Adrenal gland (tissue), 9 donors: ENCODE measurements at regions not wholly inside any gene's neighbourhood (a gene's known extent, or its start where the extent isn't known, plus 50 kb on each side); places are given as distances from the start of the nearest gene placed in this dataset.

Source experiments
- DNase-seq, 7 donors: peaks; one replicate each; pipeline ENCODE4 v3.0.0-alpha.2; 2019 to 2020
- H3K27ac ChIP-seq, 5 donors: fragments of 200-600 bp; sonication (generic) in 4 of 5; 1 replicate in 3 of 5; 2 replicates in 2 of 5; pipeline versions ENCODE4 v1.5.1 to v1.8.0; 2016 to 2020; ENCODE audit warnings: mild to moderate bottlenecking in 1 of 5
- H3K27me3 ChIP-seq: fragments of 200-600 bp; 2 replicates; pipeline ENCODE4 v1.8.0; 2021
- H3K36me3 ChIP-seq, 2 donors: fragments of 200-600 bp; replicated peaks in 1 of 2; 1 replicate in 1 of 2; 2 replicates in 1 of 2; pipeline versions ENCODE4 v1.5.1 to v1.8.0; 2018 to 2022
- H3K4me1 ChIP-seq, 2 donors: fragments of 200-600 bp; replicated peaks in 1 of 2; 1 replicate in 1 of 2; 2 replicates in 1 of 2; pipeline versions ENCODE4 v1.5.1 to v1.8.0; 2018 to 2021
- H3K4me3 ChIP-seq, 4 donors: fragments of 200-600 bp; sonication (generic) in 3 of 4; one replicate each; pipeline ENCODE4 v1.5.1; 2016 to 2018
- H3K9me3 ChIP-seq, 3 donors: fragments of 200-600 bp; sonication (generic) in 1 of 3; replicated peaks in 1 of 3; 1 replicate in 2 of 3; 2 replicates in 1 of 3; pipeline versions ENCODE4 v1.5.1 to v1.8.0; 2016 to 2021
- POLR2A ChIP-seq, 2 donors: fragments of 450-650 bp; IDR thresholded peaks; one replicate each; pipeline ENCODE4 v1.6.1; 2017; ENCODE audit warnings: antibody characterized with exemption in 2 of 2, mild to moderate bottlenecking in 2 of 2, moderate library complexity in 1 of 2
- WGBS, 4 donors: extraction: QIAGEN DNeasy Blood & Tissue Kit in 2 of 4; methylation state at CpG; one replicate each; pipeline versions ENCODE4 v1.1.5 to v1.1.7; 2013 to 2017; 5-methylcytosine and 5-hydroxymethylcytosine counted together
- intact Hi-C, 2 donors: fragments of 100-400 bp; cut with DNase I; formaldehyde crosslinking; loops; one replicate each; pipeline versions ENCODE4 v1.14.1 to v1.15.0; 2022 to 2023
- TF ChIP-seq, protein P1 (sequence below), 6 experiments: fragments of 450-650 bp in 4 of 6; fragments of 200-600 bp in 2 of 6; sonication (generic) in 1 of 6; IDR thresholded peaks; 1 replicate in 5 of 6; 2 replicates in 1 of 6; pipeline versions ENCODE4 v1.5.1 to v1.8.0; 2016 to 2021; ENCODE audit warnings: antibody characterized with exemption in 6 of 6, mild to moderate bottlenecking in 2 of 6, moderate library complexity in 1 of 6
- donor health status: healthy with polysubstance abuse.
- donor health status: Bipolar disorder and iron deficiency.
- donor health status: DM: yes; HTN: yes; CAD: no.
- donor health status: DM: no; HTN: no; CAD: no.
- donor health status: DM: no; HTN: no; CAD: no.

DNA sequence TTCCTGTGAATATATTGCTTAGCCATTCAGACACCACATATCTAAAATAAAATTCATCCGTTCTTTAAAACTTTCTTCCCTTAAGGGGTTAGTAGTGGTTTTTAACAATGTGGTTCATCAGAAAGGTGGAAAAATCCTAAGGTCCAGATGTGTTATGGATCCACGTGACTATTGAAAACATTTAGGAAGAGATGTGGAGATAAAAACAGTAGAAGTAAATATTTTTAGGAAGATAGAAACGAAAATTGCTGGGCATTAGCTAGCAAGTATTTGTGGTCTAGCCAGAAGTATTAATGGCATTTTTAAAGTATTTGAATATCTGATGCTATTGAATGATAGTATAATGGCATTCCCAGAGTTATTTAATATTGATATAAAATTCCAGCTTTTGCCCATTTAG lies 180.8 kb downstream of the LTN1 start:
- no peaks in the 10 kb centered on the region for H3K36me3 ChIP-seq
- DNase-seq, result no peak
- intact Hi-C loops, result no loop called here
- H3K4me1 ChIP-seq, result no peaks in the 10 kb centered on the region
- no peak overlapping the region for H3K4me3 ChIP-seq
- TF ChIP-seq, protein P1, sequence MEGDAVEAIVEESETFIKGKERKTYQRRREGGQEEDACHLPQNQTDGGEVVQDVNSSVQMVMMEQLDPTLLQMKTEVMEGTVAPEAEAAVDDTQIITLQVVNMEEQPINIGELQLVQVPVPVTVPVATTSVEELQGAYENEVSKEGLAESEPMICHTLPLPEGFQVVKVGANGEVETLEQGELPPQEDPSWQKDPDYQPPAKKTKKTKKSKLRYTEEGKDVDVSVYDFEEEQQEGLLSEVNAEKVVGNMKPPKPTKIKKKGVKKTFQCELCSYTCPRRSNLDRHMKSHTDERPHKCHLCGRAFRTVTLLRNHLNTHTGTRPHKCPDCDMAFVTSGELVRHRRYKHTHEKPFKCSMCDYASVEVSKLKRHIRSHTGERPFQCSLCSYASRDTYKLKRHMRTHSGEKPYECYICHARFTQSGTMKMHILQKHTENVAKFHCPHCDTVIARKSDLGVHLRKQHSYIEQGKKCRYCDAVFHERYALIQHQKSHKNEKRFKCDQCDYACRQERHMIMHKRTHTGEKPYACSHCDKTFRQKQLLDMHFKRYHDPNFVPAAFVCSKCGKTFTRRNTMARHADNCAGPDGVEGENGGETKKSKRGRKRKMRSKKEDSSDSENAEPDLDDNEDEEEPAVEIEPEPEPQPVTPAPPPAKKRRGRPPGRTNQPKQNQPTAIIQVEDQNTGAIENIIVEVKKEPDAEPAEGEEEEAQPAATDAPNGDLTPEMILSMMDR (IDR thresholded peaks at IDR 0.05), result no peak
- TF ChIP-seq POLR2A (IDR thresholded peaks at IDR 0.05), result no peak
- no peaks in the 10 kb centered on the region for H3K9me3 ChIP-seq
- WGBS, 4 donors, result 67 to 78% (median 70%) methylated on average over 3 of the region's 3 CpGs
- H3K27me3 ChIP-seq, result no peaks in the 10 kb centered on the region
- no peak overlapping the region for H3K27ac ChIP-seq

DNA sequence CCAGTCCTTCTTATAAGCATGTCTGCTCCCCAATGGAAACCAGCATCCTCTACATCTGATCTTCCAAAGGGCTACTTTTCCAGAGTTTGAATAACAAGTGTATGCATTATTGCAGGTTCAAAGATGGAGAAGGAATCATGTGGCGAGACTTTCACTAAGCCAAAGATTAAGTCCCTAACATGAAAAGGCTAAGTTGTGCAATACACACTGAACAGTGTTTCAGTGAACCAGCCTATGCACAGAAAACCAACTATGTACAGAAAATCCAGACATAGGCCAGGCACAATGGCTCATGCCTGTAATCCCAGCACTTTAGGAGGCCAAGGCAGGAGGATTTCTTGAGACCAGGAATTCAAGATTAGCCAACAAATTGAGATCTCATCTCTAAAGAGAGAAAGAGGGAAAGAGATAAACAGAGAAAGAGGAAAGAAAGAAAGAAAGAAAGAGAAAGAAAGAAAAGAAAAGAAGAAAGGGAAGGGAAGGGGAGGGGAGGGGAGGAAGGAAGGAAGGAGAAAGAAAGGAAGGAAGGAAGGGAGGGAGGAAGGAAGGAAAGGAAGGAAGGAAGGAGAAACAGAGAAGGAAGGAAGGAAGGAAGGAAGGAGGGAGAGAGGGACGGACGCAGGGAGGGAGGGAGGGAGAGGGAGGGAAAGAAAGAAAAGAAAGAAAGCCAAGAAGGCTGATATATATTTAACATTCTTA lies 181.7 kb downstream of the LTN1 start:
- TF ChIP-seq, protein P1 (IDR thresholded peaks at IDR 0.05), result no peak
- TF ChIP-seq POLR2A (IDR thresholded peaks at IDR 0.05), result no peak
- WGBS, 4 donors, result 75 to 89% (median 82%) methylated on average over 3 of the region's 3 CpGs
- Histone ChIP-seq H3K4me1 (no peaks in the 10 kb centered on the region), H3K27me3 (no peaks in the 10 kb centered on the region), H3K27ac (no peak overlapping the region), H3K36me3 (no peaks in the 10 kb centered on the region), H3K4me3 (no peak overlapping the region), H3K9me3 (no peaks in the 10 kb centered on the region)
- no peak for DNase-seq
- intact Hi-C loops, result no loop called here

DNA sequence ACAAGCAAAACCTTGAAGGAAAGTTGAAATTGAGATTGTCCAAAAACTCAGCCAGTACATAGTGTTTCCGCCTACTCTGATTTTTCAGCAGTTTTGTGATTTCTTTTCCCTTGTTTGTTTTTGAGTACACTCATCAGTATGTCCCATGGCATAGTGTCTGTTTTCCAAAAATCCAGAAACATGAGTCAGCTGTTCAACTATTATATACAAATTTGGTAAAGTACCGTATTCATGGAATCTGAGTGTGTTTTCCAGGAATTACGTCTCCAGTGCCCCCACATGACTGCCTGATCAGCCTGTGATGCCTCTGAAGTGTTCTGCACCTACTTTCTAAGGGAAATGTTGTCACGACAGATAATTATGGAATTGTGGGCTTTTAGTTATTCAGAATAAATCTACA lies 186.8 kb downstream of the LTN1 start:
- no peak for TF ChIP-seq POLR2A (IDR thresholded peaks at IDR 0.05)
- TF ChIP-seq, protein P1 (IDR thresholded peaks at IDR 0.05), result no peak
- Histone ChIP-seq H3K27ac (no peak overlapping the region), H3K27me3 (no peaks in the 10 kb centered on the region), H3K36me3 (no peaks in the 10 kb centered on the region), H3K4me3 (no peak overlapping the region), H3K4me1 (no peaks in the 10 kb centered on the region), H3K9me3 (no peaks in the 10 kb centered on the region)
- intact Hi-C loops, result no loop called here
- no peak for DNase-seq
- 52 to 70% (median 57%) methylated on average over 4 of the region's 4 CpGs for WGBS, 4 donors

DNA sequence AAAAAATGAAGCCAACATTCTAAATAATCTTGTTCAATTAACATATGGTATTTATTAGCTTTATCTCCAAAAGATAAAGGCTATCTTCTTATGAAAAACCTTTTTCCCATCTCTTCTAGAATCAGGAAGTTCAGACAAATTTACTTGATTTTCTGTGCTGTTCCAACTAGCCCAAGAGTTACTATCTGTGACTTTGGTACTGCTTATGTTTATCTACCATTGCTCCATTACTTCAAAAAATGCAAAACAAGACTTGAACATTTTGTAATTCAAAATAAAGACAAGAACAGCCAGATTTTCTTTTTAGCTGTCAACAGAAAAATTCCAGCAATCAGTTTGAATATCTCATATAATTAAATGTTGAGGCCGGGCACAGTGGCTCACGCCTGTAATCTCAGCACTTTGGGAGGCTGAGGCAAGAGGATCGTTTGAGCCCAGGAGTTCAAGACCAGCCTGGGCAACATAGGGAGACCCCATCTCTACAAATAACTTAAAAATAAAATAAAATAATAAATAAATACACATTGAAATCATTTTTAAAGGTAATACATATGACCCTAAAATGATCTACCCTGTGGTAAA lies 188.5 kb downstream of the LTN1 start:
- Histone ChIP-seq H3K4me3 (no peak overlapping the region), H3K27ac (peak overlapping the region in 2 of 5 donors; percentile 35 to 59), H3K4me1 (no peaks in the 10 kb centered on the region), H3K27me3 (no peaks in the 10 kb centered on the region), H3K36me3 (no peaks in the 10 kb centered on the region), H3K9me3 (no peaks in the 10 kb centered on the region)
- 66 to 90% (median 77%) methylated on average over 3 of the region's 3 CpGs for WGBS, 4 donors
- TF ChIP-seq, protein P1 (IDR thresholded peaks at IDR 0.05), result no peak
- TF ChIP-seq POLR2A (IDR thresholded peaks at IDR 0.05), result no peak
- no peak for DNase-seq
- intact Hi-C loops, result no loop called here
